Endothelial cell of umbilical vein (primary cell): ENCODE measurements at regions not wholly inside any gene's neighbourhood (a gene's known extent, or its start where the extent isn't known, plus 50 kb on each side); places are given as distances from the start of the nearest gene placed in this dataset.
"Not testable (repeated sequence)": the region's sequence is repeated elsewhere in the genome, so short reads cannot be mapped to it uniquely, and the experiment has no call there.

Experiments used
- CTCF ChIP-seq, 2 donors: IDR thresholded peaks; 1 replicate in 1 of 2; 2 replicates in 1 of 2; pipeline ENCODE4 v1.5.1; 2011; ENCODE audit warnings: low read length in 2 of 2, mild to moderate bottlenecking in 2 of 2, moderate library complexity in 2 of 2, control low read depth in 1 of 2, inconsistent platforms in 1 of 2, low read depth in 1 of 2; ENCODE audit not compliant: insufficient read depth in 1 of 2; ENCODE audit errors: extremely low read depth in 1 of 2
- EZH2 ChIP-seq: IDR thresholded peaks from 2 replicates; pipeline ENCODE4 v1.6.1; 2012; ENCODE audit warnings: borderline replicate concordance, low read depth, mild to moderate bottlenecking, moderate library complexity, low read length, inconsistent platforms; ENCODE audit not compliant: severe bottlenecking
- GATA2 ChIP-seq: IDR thresholded peaks from 2 replicates; pipeline ENCODE4 v1.7.0; 2011; ENCODE audit warnings: low read depth, mild to moderate bottlenecking, moderate library complexity, mixed read lengths, low read length; ENCODE audit not compliant: insufficient read length, insufficient read depth
- JUN ChIP-seq: IDR thresholded peaks from 2 replicates; pipeline ENCODE4 v1.6.1; 2011; ENCODE audit warnings: borderline replicate concordance, low read depth; ENCODE audit not compliant: insufficient read length, insufficient read depth
- MAX ChIP-seq: IDR thresholded peaks from 2 replicates; pipeline ENCODE4 v1.6.1; 2011; ENCODE audit not compliant: insufficient read depth, insufficient read length
- MYC ChIP-seq: IDR thresholded peaks from one replicate; pipeline ENCODE4 v1.6.1; 2011; ENCODE audit warnings: mild to moderate bottlenecking, low read depth, low read length
- POLR2A ChIP-seq: IDR thresholded peaks from 2 replicates; pipeline ENCODE4 v1.6.1; 2012; ENCODE audit warnings: low read depth, mild to moderate bottlenecking, control low read depth, low read length
- POLR2AphosphoS5 ChIP-seq: IDR thresholded peaks from 2 replicates; pipeline ENCODE4 v1.6.1; 2012; ENCODE audit warnings: low read depth, mild to moderate bottlenecking, control low read depth, low read length, moderate library complexity; ENCODE audit not compliant: insufficient read depth

DNA sequence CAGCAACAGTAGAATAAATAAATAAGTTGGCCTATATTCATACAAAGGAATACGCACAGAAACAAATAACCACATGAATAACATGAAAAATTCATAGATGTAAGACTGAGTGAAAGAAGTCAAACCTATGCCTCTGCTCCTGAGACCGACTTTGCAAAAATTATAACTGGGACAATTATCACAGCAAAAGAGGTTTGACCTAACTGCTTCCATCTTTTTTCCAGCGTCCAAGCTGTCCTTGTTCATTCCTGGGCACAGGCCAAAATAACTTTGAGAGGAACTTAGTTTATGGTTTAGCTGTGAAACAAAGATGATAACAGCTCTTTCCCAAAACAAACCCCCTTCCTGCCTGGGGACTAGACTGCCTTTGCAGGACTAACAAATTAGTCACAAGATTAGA lies 109.6 kb upstream of the NBPF11 start:
- TF ChIP-seq MYC; JUN; POLR2AphosphoS5; GATA2; MAX; POLR2A; CTCF (IDR thresholded peaks at IDR 0.05; ENCODE audit: extremely low read depth in 1 of 2, insufficient read depth in 1 of 2, low read depth in 1 of 2, low read length in 2 of 2); EZH2: not testable (repeated sequence)
